ENCODE measurements at regions not wholly inside any gene's neighbourhood (a gene's known extent, or its start where the extent isn't known, plus 50 kb on each side); places are given as distances from the start of the nearest gene placed in this dataset.

DNA sequence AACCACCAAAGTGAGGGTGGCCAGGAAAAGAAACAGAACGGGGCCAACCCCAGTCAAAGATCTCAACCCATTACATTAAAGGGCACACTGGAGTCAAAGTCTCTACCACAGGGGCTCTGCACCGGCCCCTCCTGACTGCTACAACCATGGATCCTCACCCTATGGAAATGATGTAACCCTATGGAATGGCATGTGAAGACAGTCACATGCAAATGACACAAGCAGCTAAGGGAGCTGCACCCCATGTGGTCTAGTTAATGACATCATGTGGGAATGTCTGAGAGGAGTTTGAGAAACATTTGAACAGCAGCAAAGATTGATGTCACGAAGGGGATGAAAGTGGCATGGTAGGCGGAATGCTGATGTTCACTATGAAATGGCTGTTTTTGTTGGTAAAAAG is 298.2 kb upstream of the SLCO3A1 start:
- DNase-seq (ENCODE audit: low read depth, low spot score), result no peak

DNA sequence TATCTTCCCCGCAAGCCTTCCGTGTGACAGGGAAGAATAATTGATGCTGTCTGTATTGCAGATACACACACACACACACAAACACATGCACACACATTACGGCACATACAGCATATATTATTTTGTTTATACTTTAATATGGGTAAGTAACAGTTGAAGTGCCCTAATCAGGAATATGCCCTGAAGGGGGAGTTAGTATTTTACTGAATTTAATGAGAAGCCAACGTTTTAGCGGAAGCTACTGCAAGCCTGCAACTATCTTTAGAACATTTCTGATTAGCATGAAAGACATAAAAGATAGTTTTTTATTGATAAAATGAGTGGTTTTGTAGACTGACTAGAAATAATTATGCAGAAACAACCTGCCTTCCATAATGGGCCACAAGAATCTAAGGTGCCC is 296.6 kb upstream of the SLCO3A1 start:
- no peak for DNase-seq (ENCODE audit: low read depth, low spot score)

DNA sequence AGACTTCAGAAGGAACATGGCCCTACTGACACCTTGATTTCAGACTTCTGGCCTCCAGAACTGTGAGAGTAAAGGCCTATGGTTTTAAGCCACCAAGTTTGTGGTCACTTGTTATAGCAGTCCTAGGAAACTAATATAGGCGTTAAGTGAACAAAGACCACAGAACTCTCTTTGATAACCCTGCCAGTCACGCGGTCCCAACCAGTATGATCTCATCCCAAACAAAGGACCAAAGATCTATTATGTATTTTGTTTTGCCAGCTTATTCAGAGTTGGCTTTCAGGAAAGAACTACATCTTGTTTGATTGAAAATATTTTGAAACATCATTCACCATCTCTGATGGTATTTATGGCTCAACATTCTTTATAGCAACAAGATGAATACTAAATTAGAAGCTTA is 294.4 kb upstream of the SLCO3A1 start:
- no peak for DNase-seq (ENCODE audit: low read depth, low spot score)

DNA sequence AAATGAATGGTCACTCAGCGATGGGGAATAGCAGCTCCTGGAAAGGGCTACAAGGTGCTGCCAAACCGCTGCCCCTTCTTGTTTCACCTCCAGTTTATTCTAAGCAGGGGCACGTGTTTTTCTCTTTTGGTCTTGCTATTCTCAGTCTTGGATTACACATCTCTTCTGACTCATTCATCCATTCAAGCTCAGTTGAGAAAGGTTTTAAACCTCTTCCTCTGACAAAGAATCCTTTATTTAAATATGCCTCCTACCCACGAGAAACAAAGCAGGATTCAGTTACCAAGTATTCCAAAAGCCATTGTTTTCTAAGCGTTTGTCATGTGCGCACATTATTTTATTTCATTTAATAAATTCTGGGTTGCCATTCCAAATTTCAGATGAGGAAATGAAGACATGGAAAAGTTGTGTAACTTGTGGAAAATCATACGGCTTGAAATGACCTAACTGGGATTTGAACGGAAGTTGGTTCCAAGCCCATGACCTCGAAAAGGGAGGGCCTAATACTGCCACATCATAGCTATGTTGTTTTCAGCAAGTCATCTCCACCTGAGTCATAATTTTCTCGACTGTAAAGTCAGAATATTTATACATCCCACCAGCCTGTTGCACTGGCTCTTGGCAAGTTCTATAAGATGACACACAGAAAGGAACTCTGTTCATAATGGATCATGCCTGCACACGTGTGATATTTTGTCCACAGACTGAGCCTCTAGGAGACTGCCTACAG is 292.0 kb upstream of the SLCO3A1 start:
- no peak for DNase-seq (ENCODE audit: low read depth, low spot score)

DNA sequence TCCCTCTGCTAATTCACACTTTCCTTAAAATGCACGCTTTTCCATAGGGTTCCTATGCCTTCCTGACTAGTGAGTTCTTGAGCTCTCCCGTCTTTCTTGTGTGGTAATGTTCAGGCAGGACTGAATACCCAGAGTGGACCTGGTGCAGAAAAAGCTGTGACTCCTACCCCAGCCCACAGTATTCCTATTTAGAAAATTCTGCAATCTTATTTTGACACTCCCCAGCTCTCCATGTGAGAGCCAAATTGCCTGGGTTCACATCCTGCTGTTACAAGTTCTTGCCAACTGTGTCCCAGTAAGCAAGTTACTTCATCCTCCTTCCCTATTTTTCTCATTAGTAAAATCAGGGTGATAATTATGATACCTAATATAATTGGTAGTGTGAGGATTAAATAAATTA is 290.8 kb upstream of the SLCO3A1 start:
- DNase-seq (ENCODE audit: low read depth, low spot score), result no peak

DNA sequence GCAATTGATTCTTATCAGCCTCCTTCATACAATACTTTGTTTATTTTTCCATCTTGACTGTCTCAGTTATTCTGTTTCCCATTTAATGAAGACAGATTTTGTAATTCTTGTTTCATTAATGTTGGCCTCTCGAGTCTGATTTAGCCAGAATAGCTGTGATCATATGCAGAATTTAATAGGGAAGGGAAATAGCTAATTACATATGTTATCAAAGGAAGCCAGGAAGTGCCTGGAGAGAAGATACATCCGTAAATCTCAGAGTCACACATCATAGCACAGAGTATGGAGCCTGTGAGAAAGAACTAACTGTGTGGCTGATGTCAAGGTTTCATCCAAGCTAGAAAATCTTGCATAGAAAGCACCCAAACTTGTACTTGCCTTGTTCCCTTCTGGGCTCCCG is 288.9 kb upstream of the SLCO3A1 start:
- no peak for DNase-seq (ENCODE audit: low read depth, low spot score)

DNA sequence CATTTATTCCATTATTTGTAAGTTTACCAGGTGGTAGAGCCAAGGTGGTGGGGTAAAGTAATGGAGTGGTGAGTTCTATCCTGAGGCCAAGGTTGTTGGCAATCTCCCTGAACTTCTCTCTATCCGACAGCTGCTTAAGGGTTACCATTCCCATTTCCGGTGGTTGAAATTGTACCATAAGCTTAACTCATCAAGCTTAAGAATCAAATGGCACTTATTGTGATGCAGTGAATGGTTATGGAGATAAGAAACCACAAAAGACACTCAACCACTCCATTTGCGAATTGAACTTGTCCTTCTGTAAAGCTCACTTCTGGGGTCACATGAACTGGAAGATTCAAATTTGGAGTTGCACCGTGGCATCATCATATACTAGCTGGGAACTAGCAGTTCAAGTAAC is 287.4 kb upstream of the SLCO3A1 start:
- no peak for DNase-seq (ENCODE audit: low read depth, low spot score)

DNA sequence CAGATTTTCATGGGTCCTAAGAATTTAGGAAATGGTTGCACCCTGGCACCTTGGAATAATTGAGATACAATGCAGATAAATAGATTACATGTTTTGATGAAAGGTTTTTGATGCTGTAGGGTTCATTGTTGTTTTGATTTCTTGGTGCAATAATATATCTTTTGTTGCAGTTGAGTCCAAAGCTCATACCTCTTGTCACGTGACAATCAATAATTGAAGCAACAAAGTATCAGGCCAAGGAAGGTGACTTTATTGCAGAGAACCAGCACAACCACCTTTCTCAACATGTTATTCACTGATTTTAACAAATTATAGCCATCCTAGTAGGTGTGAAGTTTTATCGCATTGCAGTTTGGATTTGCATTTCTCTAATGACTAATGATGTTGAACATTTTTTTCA is 285.5 kb upstream of the SLCO3A1 start:
- no peak for DNase-seq (ENCODE audit: low read depth, low spot score)

DNA sequence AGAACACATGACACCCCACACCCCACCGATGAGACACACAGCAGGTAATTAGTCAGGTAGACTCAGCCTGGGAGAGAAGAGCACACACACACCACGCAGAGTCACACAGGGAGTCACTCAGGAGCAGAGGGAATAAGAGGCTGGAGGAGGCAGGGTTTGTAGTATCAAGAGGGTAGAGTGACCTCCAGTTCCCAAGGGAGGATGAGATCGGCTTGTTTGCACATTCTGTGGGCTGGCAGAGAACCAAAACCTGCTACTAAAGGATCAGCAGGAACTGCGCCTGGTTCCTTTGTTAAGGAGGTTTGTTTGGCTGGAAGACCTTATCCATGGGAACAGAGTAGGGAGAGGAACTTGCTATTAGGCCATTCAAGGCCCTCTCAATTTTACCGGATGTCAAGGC is 281.4 kb upstream of the SLCO3A1 start:
- no peak for DNase-seq (ENCODE audit: low read depth, low spot score)

DNA sequence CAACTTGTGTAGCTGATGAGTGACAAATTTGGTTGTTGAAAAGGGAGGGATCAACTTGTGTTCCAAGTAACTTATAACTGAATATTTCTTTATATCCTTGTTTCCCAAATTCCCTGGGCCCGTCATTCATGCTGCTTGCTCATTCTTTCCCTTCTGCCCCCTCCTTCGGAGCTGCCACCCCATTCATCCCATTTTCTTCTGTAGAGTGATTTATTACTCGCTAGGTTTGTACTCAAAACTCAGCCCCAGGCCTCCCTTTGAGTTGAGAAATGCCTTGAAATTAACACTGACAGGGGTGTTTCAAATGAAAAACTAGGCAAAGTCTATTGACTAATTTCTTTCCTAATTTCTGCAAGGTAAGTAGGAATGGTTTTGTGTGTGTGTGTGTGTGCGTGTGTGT is 277.4 kb upstream of the SLCO3A1 start:
- DNase-seq (ENCODE audit: low read depth, low spot score), result no peak

DNA sequence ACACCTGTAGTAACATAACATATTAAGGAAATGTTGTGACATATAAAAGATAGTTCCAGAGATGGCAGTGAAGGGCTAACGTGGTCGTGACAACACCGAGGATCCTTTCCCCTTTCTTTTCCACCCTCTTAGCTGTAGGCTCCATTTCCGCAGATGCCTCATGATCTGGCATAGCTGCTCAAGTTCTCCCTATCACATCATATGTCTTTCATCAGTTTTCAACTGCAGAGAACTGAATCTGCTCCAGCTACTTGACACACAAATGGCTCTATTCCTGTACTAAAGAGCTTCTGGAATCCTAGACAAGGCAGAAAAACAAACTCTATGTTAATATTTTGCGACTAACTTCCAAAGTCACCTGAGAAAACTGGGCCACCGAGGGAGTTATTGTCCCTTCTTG is 275.0 kb upstream of the SLCO3A1 start:
- DNase-seq (ENCODE audit: low read depth, low spot score), result no peak

DNA sequence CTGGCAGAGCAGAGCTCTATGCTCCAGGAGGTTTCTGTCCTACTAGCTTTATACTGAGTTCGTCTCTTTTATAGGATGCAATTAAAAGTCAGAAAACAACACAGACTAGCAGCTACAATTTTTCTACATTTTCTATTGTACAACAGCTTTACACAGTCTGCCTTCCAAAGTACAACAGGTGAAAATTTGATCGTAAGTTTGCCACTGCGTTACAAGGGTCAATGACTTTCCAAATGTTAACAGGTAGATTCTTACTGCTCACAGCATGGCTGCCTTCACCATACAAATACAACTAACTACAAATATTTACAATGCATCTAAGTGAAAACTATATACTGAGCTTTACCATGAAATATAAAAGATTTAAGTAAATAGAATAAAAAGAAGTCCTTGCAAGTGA is 268.6 kb upstream of the SLCO3A1 start:
- DNase-seq (ENCODE audit: low read depth, low spot score), result no peak

DNA sequence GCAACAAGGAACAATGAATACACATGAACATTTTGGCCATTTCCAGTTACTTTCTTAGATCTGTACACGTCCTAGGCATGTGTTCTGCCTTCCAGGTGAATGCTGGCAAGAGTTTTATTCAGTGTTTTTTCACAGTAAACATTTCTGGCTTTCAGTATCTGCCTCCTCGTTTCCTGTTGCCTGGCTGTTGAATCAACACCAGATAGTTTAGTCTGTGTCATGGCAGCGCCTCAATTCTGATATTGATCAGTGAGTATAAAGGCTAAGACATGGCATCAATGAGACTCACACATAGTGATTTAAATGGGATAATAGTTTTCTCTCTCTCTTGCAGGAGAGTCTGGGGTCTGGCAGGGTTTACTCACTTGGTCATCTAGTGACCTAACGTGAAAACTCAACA is 266.9 kb upstream of the SLCO3A1 start:
- DNase-seq (ENCODE audit: low read depth, low spot score), result no peak

DNA sequence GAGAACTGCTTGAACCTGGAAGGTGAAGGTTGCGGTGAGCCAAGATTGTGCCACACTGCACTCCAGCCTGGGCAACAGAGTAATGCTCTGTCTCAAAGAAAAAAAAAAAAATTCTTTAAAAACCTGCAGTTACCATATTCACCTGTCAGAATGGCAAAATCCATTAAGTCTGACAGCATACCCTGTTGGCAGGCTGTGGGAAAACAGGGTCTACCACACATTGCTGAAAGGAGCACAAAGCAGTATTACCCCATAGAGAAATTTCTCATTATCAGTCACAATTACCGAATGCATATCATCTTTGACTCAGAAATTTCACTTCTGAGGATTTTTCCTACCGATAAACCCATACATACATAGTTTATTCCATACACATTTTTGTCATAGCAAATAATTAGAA is 264.1 kb upstream of the SLCO3A1 start:
- DNase-seq (ENCODE audit: low read depth, low spot score), result no peak

DNA sequence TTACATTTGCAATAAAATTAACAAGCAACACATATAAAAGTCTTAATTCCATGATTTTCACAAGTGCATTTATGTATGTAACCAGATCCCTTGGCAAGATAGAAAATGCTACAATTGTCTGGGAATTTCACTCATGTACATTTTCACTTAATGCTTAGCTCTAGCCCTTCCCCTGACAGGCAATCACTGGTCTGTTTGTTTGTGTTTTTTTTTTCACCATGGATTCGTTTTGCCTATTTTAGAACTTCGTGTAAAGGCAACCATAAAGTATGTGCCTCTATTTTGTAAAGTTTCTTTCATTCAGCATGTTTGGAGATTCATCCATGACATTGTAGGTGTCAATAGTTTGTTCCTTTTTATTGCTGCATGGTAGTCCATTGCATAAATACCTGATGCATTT is 260.9 kb upstream of the SLCO3A1 start:
- no peak for DNase-seq (ENCODE audit: low read depth, low spot score)

DNA sequence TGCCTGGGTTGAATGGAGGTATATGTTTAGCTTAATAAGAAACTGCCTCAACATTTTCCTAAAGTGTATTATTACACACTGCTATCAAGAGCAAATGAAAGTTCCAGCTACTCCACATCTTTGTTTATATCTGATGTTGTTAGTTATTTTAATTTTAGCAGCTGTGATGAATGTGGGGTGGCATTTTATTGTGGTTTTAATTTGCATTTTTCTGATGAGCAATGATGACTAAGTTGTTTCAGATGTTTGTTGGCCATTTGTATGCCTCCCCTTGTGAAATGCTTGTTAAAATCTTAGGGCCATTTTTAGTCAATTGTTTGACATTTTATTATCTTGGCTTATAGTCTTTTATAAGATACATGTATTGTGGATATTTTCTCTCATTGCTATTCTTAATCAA is 260.4 kb upstream of the SLCO3A1 start:
- DNase-seq (ENCODE audit: low read depth, low spot score), result no peak

DNA sequence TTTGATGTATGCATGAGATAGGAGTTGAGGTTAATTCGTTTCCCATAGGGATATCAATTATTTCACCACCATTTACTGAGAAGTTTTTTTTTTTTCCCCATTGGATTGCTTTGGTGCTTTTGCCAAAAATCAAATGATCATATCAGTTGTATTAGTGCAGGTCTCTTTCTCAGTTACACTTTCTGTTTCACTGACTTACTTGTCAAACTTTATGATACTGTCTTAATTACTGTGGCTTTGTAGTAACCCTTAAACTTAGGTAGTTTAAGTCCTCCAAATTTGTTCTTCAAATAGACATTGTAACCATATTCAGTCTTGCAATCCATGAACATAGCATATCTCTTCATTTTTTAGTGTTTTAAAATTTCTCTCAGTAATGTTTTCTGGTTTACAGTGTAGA is 259.9 kb upstream of the SLCO3A1 start:
- no peak for DNase-seq (ENCODE audit: low read depth, low spot score)

DNA sequence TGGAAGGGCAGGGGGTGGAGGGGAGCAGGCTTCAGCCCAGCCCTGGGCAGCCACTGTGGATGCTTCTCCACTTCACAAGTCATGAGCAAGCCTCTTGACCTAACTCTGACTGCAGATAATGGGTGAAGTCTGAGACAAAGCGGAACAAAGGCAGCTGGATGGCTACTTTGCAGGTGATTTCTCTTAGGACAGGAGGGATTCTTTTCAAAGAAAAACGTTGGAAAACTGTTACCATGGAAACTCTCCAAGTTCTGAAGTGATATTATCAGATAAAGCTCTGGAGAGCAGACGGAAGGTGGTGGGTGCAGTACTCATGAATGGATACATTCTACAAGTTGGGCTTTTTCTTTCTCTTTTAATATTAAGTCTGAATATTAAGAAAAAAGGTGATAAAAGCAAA is 254.2 kb upstream of the SLCO3A1 start:
- DNase-seq (ENCODE audit: low read depth, low spot score), result no peak

DNA sequence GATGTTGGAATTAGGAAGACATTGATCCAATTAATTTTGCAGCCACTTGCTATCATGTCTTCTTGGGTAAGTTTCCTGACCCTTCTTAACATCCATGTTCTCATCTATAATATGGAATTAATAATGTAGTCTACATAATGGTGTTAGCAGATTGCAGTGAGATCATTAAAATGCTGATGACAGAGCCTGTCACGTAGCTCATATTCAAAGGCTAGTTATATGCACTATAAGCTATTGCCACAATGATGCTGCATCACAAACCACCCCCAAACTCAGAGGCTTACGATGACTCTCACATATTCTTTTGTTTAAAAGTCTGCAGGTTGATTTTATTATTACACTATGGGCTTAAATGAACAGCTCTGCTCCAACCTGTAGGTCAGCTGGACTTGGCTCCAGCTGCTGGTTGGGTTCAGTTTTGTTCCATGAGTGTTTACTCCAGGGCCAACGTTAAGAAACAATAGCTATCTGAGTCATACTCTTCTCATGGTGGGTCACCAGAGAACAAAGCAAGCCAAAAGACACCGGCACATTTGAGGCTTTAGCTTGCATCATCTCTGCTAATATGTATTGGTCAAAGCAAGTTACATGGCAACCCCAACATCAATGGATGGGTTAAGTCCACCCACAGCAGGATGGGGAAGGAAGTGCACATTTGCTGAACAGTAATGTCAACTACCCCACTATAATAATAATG is 250.0 kb upstream of the SLCO3A1 start:
- no peak for DNase-seq (ENCODE audit: low read depth, low spot score)

DNA sequence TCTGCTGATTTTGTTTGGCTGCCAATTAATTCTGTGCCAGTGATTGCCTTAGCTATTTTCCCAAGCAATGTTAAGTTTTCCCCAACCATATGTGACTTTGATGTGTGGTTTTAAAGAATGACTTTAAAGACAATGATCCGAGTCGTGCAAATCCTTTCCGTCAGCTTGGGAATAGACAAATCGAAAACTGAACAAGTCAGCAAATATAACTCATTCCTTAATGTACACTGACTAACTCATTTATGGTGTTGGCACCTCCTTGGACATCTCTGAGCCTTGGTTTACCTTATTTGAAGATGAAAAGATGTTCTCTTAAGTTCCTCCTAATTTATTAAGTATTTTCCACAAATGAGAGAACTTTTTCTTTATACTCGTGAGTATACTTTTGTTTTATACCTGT is 249.4 kb upstream of the SLCO3A1 start:
- DNase-seq (ENCODE audit: low read depth, low spot score), result no peak

DNA sequence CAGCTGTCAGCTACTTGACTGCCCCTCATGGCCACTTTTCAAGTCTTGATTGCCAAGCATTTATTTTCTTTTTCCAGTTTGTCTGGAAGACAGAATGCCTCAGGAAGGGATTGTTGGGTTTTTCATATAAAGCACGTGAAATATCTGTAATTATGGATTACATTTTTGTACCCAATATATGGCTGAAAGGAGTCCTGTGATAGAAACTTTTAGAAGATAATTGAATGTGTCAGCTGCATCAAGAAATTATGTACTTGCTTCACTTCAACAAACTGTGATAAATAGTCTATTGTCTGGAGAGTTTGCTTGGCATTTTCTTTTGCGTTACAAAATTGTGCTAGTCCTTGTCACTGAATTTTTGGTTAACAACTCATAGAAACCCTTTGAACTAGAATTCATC is 247.9 kb upstream of the SLCO3A1 start:
- no peak for DNase-seq (ENCODE audit: low read depth, low spot score)

DNA sequence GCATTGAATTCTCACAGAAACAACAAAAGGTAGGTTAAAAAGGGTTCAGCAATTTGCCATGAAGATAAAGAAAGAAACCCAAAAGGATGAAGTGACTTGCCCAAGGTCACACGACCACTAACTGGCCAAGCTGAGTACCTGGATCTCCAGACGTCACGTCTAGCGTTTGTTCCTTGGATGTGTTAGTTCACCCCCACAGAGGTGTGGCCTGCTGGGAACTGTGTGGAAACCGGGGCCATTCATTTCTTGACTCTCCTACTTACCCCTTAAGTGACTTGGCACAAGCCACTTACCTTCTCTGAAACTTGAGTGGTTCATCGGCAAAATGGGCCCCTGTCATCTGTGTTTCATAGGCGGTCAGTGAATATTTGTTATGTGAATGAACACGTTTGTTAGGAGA is 244.3 kb upstream of the SLCO3A1 start:
- no peak for DNase-seq (ENCODE audit: low read depth, low spot score)

DNA sequence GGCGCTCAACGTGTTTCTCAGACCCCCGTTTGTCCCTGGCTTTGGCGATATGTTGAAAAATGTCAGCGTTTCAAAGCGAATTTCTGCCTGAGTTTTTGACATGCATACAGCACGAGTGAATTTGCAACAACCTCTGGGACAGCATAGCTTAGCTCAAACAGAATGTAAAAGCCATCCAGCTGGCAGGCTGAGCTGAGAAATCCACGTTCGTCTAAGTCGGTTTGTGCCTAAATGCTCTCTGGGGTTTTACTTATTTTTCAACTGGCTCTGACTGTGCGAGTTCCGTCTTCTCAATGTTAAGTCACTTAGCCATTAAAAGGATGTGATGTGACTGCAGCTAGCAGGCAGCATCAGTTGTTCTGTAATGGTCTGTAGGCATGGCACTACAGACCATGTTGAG is 243.5 kb upstream of the SLCO3A1 start:
- no peak for DNase-seq (ENCODE audit: low read depth, low spot score)

Measured in activated naive CD8-positive, alpha-beta T cell treated with anti-CD3 and anti-CD28 coated beads, Interleukin-2, amount 50 U/mL, for 16 hours (primary cell).